Right kidney (tissue), 1 donor: ENCODE measurements at regions not wholly inside any gene's neighbourhood (a gene's known extent, or its start where the extent isn't known, plus 50 kb on each side); places are given as distances from the start of the nearest gene placed in this dataset.

Source experiments
- DNase-seq: peaks from one replicate; pipeline ENCODE4 v3.0.0-alpha.2; 2016

GRCh38 chr17:13302419-13302818 lies 284.6 kb upstream of the ELAC2 start:
- no peak for DNase-seq

- DNase-seq = no peak
Observed at GRCh38 chr17:13297183-13297582, 279.4 kb upstream of the ELAC2 start.

- no peak for DNase-seq
Observed at GRCh38 chr17:13293421-13293820, 275.6 kb upstream of the ELAC2 start.

- DNase-seq = no peak
Observed at GRCh38 chr17:13292291-13292690, 274.5 kb upstream of the ELAC2 start.

GRCh38 chr17:13288248-13288647 lies 270.4 kb upstream of the ELAC2 start:
- DNase-seq = no peak

GRCh38 chr17:13287226-13287625 lies 269.4 kb upstream of the ELAC2 start:
- DNase-seq = no peak

- no peak for DNase-seq
Observed at GRCh38 chr17:13283606-13284005, 265.8 kb upstream of the ELAC2 start.

GRCh38 chr17:13281626-13282025 lies 263.8 kb upstream of the ELAC2 start:
- DNase-seq = no peak

GRCh38 chr17:13273806-13274205 lies 256.0 kb upstream of the ELAC2 start:
- DNase-seq = no peak

GRCh38 chr17:13272296-13272695 lies 254.5 kb upstream of the ELAC2 start:
- no peak for DNase-seq

GRCh38 chr17:13268791-13269595 lies 251.2 kb upstream of the ELAC2 start:
- DNase-seq = no peak

GRCh38 chr17:13266606-13267005 lies 248.8 kb upstream of the ELAC2 start:
- no peak for DNase-seq

- DNase-seq = no peak
Observed at GRCh38 chr17:13265311-13265710, 247.5 kb upstream of the ELAC2 start.

- DNase-seq = no peak
Observed at GRCh38 chr17:13263746-13264145, 245.9 kb upstream of the ELAC2 start.

- no peak for DNase-seq
Observed at GRCh38 chr17:13256545-13256944, 238.7 kb upstream of the ELAC2 start.

- DNase-seq = no peak
Observed at GRCh38 chr17:13253733-13254410, 236.0 kb upstream of the ELAC2 start.

- DNase-seq = no peak
Observed at GRCh38 chr17:13244513-13244912, 226.7 kb upstream of the ELAC2 start.

- DNase-seq = no peak
Observed at GRCh38 chr17:13243585-13243984, 225.8 kb upstream of the ELAC2 start.

GRCh38 chr17:13240851-13241250 lies 223.0 kb upstream of the ELAC2 start:
- DNase-seq = no peak

GRCh38 chr17:13230350-13231264 lies 212.8 kb upstream of the ELAC2 start:
- no peak for DNase-seq

GRCh38 chr17:13228225-13228624 lies 210.4 kb upstream of the ELAC2 start:
- DNase-seq = no peak

GRCh38 chr17:13222975-13223374 lies 205.1 kb upstream of the ELAC2 start:
- no peak for DNase-seq

GRCh38 chr17:13212860-13213259 lies 195.0 kb upstream of the ELAC2 start:
- DNase-seq = no peak
